ENCODE measurements at regions not wholly inside any gene's neighbourhood (a gene's known extent, or its start where the extent isn't known, plus 50 kb on each side); places are given as distances from the start of the nearest gene placed in this dataset.

DNA sequence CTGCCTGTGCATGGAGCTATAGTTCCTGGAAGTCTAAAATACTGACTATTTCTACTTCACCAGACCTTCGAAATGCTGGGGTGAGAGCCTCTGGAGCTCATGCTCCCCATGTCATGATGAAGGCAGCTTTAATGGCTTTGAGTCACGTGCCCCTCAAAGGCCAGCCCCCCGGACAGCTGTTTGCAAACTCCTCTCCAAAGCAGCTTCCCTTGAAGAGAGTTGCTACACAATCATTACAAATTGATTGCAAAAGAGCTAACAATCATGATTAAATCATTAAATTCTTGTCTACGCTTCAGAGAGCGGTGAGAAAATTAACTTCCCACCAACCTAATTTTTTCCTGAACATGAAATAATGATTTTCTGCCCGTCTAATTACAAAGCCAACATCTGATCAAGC lies 134.8 kb upstream of the IRX6 start:
- intact Hi-C loops (cut with DNase I): no loop called here
- H3K4me3 ChIP-seq: no peak overlapping the region
- ATAC-seq: no peak
- H3K9me3 ChIP-seq: peaks cover 4% of the 10 kb centered on the region
- H3K27ac ChIP-seq: no peak overlapping the region
- no peak for DNase-seq
- H3K27me3 ChIP-seq (ENCODE audit: low read depth): peaks cover 4% of the 10 kb centered on the region
- H3K4me1 ChIP-seq: no peaks in the 10 kb centered on the region
- H3K36me3 ChIP-seq: no peaks in the 10 kb centered on the region
- TF ChIP-seq, protein P1, sequence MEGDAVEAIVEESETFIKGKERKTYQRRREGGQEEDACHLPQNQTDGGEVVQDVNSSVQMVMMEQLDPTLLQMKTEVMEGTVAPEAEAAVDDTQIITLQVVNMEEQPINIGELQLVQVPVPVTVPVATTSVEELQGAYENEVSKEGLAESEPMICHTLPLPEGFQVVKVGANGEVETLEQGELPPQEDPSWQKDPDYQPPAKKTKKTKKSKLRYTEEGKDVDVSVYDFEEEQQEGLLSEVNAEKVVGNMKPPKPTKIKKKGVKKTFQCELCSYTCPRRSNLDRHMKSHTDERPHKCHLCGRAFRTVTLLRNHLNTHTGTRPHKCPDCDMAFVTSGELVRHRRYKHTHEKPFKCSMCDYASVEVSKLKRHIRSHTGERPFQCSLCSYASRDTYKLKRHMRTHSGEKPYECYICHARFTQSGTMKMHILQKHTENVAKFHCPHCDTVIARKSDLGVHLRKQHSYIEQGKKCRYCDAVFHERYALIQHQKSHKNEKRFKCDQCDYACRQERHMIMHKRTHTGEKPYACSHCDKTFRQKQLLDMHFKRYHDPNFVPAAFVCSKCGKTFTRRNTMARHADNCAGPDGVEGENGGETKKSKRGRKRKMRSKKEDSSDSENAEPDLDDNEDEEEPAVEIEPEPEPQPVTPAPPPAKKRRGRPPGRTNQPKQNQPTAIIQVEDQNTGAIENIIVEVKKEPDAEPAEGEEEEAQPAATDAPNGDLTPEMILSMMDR (IDR thresholded peaks at IDR 0.05): no peak

DNA sequence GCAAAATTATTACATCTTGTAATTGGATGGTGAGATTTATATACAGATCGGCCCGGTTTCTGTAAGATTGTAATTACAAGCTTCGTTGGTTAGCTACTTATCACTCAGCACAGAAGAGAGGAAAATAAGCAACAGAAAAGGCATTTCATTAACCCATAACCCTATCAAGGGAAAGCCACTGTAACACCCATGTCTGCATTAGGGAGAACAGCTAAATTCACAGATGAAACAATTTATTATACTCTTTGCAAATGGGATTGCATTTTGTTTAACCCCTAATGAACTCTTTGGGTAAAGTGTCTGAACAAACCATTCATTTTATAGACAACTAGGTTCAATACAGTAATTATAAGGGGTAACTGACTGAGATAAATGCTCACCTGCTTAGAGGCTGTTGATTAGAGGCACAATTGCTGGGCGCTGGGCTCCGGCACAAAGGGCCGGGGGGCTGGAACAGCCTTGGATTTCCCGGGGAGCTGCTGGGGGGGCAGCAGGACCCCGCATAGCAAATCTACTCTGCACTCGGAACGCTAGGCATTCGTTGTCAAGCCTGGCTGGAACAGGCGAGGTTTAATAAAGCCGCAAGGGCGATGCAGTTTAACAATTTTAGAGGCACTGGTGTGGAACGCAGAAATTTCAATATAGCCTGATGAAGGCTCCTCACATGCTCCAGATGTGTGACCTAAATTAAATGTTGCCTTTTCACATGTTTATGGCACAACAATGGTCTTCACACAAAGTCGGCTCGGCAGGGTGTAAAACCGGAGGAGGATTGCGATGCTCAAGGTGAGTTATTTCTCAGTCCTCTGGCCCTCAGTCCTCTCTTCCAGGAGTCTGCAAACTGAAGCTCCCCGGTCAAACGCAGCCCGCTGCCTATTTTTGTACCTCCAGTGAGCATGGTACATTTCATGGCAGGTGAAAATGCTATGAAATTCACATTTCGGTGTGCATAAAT lies 134.0 kb upstream of the IRX6 start:
- DNase-seq (no peak), ATAC-seq (no peak)
- Histone ChIP-seq H3K27ac (no peak overlapping the region), H3K36me3 (no peaks in the 10 kb centered on the region), H3K4me1 (no peaks in the 10 kb centered on the region), H3K9me3 (peaks cover 4% of the 10 kb centered on the region), H3K27me3 (ENCODE audit: low read depth) (peaks cover 4% of the 10 kb centered on the region), H3K4me3 (no peak overlapping the region)
- intact Hi-C loops (cut with DNase I): no loop called here
- TF ChIP-seq, protein P1 (IDR thresholded peaks at IDR 0.05): no peak

DNA sequence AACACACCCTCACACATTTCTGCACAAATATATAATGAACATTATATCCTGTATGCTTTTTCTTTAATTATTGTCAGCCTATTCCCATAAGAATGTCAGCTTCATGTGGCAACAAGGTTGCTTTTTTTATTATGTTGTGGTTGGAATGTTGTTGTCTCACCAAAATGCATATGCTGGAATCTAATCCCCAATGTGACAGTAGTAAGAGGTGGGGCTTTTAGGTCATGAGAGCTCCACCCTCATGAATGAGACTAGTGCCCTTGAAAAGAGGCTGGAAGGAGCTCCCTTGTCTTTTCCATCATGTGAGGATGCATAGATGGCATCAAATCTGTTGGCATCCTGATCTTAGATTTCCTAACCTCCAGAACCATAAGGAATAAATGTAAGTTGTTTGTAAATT lies 131.3 kb upstream of the IRX6 start:
- TF ChIP-seq, protein P1 (IDR thresholded peaks at IDR 0.05): no peak
- ATAC-seq: no peak
- no peak overlapping the region for H3K4me3 ChIP-seq
- peaks cover 4% of the 10 kb centered on the region for H3K27me3 ChIP-seq (ENCODE audit: low read depth)
- no peaks in the 10 kb centered on the region for H3K36me3 ChIP-seq
- DNase-seq: no peak
- peaks cover 4% of the 10 kb centered on the region for H3K9me3 ChIP-seq
- intact Hi-C loops (cut with DNase I): no loop called here
- no peak overlapping the region for H3K27ac ChIP-seq
- H3K4me1 ChIP-seq: no peaks in the 10 kb centered on the region

DNA sequence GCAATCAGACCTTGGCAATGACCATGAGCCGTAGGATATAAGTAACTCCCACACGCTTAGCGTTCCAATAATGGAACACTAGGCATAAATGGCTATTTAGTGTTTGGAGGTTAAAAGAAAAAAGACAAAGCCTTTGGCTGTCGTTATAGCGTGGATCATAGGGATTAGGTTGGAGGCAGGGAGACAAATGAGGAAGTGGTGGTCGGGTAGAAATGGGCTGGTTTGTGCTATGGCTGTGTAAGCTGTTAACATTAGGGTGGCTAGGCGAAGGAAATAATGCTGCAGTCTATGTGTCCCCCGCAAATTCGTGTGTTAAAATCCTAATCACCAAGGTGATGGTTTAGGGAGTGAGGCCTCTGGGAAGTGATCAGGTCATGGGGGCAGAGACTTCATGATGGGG lies 120.4 kb upstream of the IRX6 start:
- no peak for DNase-seq
- no peaks in the 10 kb centered on the region for H3K36me3 ChIP-seq
- no peaks in the 10 kb centered on the region for H3K27me3 ChIP-seq (ENCODE audit: low read depth)
- TF ChIP-seq, protein P1 (IDR thresholded peaks at IDR 0.05): no peak
- intact Hi-C loops (cut with DNase I): no loop called here
- no peak overlapping the region for H3K4me3 ChIP-seq
- no peak overlapping the region for H3K27ac ChIP-seq
- H3K9me3 ChIP-seq: no peaks in the 10 kb centered on the region
- ATAC-seq: no peak
- no peaks in the 10 kb centered on the region for H3K4me1 ChIP-seq

DNA sequence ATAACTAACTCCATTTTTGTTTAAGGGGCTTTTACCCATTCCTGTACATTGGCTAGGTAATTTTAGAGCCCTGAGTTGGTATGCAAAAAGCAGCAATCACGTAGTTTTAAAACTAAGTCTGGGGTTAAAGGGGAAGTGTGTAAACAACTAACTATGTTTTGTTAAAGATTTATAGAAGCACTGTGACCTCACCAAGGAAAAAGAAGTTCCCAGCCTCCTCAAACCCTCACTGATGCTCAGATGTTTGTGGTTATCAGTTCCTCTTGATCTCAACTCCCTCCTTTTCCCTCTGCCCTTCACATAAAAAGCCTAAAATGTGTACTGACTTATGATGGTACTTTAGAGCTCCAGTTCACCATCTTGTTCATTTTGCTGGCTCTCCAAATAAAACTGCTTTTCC lies 119.9 kb upstream of the IRX6 start:
- no peaks in the 10 kb centered on the region for H3K27me3 ChIP-seq (ENCODE audit: low read depth)
- no peaks in the 10 kb centered on the region for H3K4me1 ChIP-seq
- H3K36me3 ChIP-seq: no peaks in the 10 kb centered on the region
- no peak for ATAC-seq
- H3K9me3 ChIP-seq: no peaks in the 10 kb centered on the region
- no peak for DNase-seq
- H3K27ac ChIP-seq: no peak overlapping the region
- H3K4me3 ChIP-seq: no peak overlapping the region
- intact Hi-C loops (cut with DNase I): no loop called here
- TF ChIP-seq, protein P1 (IDR thresholded peaks at IDR 0.05): no peak

All from lower lobe of right lung (tissue), 2 donors.